ENCODE measurements at regions not wholly inside any gene's neighbourhood (a gene's known extent, or its start where the extent isn't known, plus 50 kb on each side); places are given as distances from the start of the nearest gene placed in this dataset.

- no peak for DNase-seq (ENCODE audit: insufficient read length, low spot score)
- no peak for FAIRE-seq
- TF ChIP-seq POLR2AphosphoS5 (IDR thresholded peaks at IDR 0.05; ENCODE audit: low read depth, low read length), result no peak
- TF ChIP-seq PAX5 (IDR thresholded peaks at IDR 0.05; ENCODE audit: insufficient read depth, low read length, severe bottlenecking), result no peak
- no peak for TF ChIP-seq TAF1 (IDR thresholded peaks at IDR 0.05; ENCODE audit: low read depth, low read length)
- TF ChIP-seq POU2F2 (IDR thresholded peaks at IDR 0.05; ENCODE audit: low read depth, low read length), result no peak
- no peak for TF ChIP-seq SPI1 (IDR thresholded peaks at IDR 0.05; ENCODE audit: low read depth, low read length)
- TF ChIP-seq POLR2A (IDR thresholded peaks at IDR 0.05; ENCODE audit: low read depth, low read length), result no peak
Measured at GRCh38 chr6:71481801-71482200, 193.2 kb downstream of the OGFRL1 start.

GRCh38 chr6:71482742-71483141 is 194.1 kb downstream of the OGFRL1 start:
- DNase-seq (ENCODE audit: insufficient read length, low spot score) (no peak), FAIRE-seq (no peak)
- TF ChIP-seq POLR2AphosphoS5 (IDR thresholded peaks at IDR 0.05; ENCODE audit: low read depth, low read length) (no peak), POLR2A (IDR thresholded peaks at IDR 0.05; ENCODE audit: low read depth, low read length) (no peak), SPI1 (IDR thresholded peaks at IDR 0.05; ENCODE audit: low read depth, low read length) (no peak), PAX5 (IDR thresholded peaks at IDR 0.05; ENCODE audit: insufficient read depth, low read length, severe bottlenecking) (no peak), TAF1 (IDR thresholded peaks at IDR 0.05; ENCODE audit: low read depth, low read length) (no peak), POU2F2 (IDR thresholded peaks at IDR 0.05; ENCODE audit: low read depth, low read length) (no peak)

- no peak for DNase-seq (ENCODE audit: insufficient read length, low spot score)
- no peak for TF ChIP-seq TAF1 (IDR thresholded peaks at IDR 0.05; ENCODE audit: low read depth, low read length)
- no peak for TF ChIP-seq PAX5 (IDR thresholded peaks at IDR 0.05; ENCODE audit: insufficient read depth, low read length, severe bottlenecking)
- TF ChIP-seq POLR2A (IDR thresholded peaks at IDR 0.05; ENCODE audit: low read depth, low read length), result no peak
- no peak for TF ChIP-seq SPI1 (IDR thresholded peaks at IDR 0.05; ENCODE audit: low read depth, low read length)
- FAIRE-seq, result no peak
Measured at GRCh38 chr6:71486461-71486860, 197.8 kb downstream of the OGFRL1 start.

- DNase-seq (ENCODE audit: insufficient read length, low spot score), result no peak
- TF ChIP-seq PAX5 (IDR thresholded peaks at IDR 0.05; ENCODE audit: insufficient read depth, low read length, severe bottlenecking), result no peak
- no peak for TF ChIP-seq POLR2A (IDR thresholded peaks at IDR 0.05; ENCODE audit: low read depth, low read length)
- TF ChIP-seq POLR2AphosphoS5 (IDR thresholded peaks at IDR 0.05; ENCODE audit: low read depth, low read length), result no peak
- TF ChIP-seq TAF1 (IDR thresholded peaks at IDR 0.05; ENCODE audit: low read depth, low read length), result no peak
- no peak for TF ChIP-seq SPI1 (IDR thresholded peaks at IDR 0.05; ENCODE audit: low read depth, low read length)
- no peak for TF ChIP-seq POU2F2 (IDR thresholded peaks at IDR 0.05; ENCODE audit: low read depth, low read length)
- FAIRE-seq, result no peak
Measured at GRCh38 chr6:71488186-71488585, 199.6 kb downstream of the OGFRL1 start.

- TF ChIP-seq SPI1 (IDR thresholded peaks at IDR 0.05; ENCODE audit: low read depth, low read length) (no peak), PAX5 (IDR thresholded peaks at IDR 0.05; ENCODE audit: insufficient read depth, low read length, severe bottlenecking) (no peak), POLR2AphosphoS5 (IDR thresholded peaks at IDR 0.05; ENCODE audit: low read depth, low read length) (no peak), POU2F2 (IDR thresholded peaks at IDR 0.05; ENCODE audit: low read depth, low read length) (no peak), TAF1 (IDR thresholded peaks at IDR 0.05; ENCODE audit: low read depth, low read length) (no peak), POLR2A (IDR thresholded peaks at IDR 0.05; ENCODE audit: low read depth, low read length) (no peak)
- no peak for FAIRE-seq
- DNase-seq (ENCODE audit: insufficient read length, low spot score), result no peak
Measured at GRCh38 chr6:71489736-71490135, 201.1 kb downstream of the OGFRL1 start.

- no peak for DNase-seq (ENCODE audit: insufficient read length, low spot score)
- no peak for FAIRE-seq
- TF ChIP-seq SPI1 (IDR thresholded peaks at IDR 0.05; ENCODE audit: low read depth, low read length) (no peak), POLR2AphosphoS5 (IDR thresholded peaks at IDR 0.05; ENCODE audit: low read depth, low read length) (no peak), POU2F2 (IDR thresholded peaks at IDR 0.05; ENCODE audit: low read depth, low read length) (no peak), PAX5 (IDR thresholded peaks at IDR 0.05; ENCODE audit: insufficient read depth, low read length, severe bottlenecking) (no peak), TAF1 (IDR thresholded peaks at IDR 0.05; ENCODE audit: low read depth, low read length) (no peak), POLR2A (IDR thresholded peaks at IDR 0.05; ENCODE audit: low read depth, low read length) (no peak)
Measured at GRCh38 chr6:71490876-71491275, 202.3 kb downstream of the OGFRL1 start.

- no peak for FAIRE-seq
- DNase-seq (ENCODE audit: insufficient read length, low spot score), result no peak
- no peak for TF ChIP-seq PAX5 (IDR thresholded peaks at IDR 0.05; ENCODE audit: insufficient read depth, low read length, severe bottlenecking)
Measured at GRCh38 chr6:71491844-71492243, 203.2 kb downstream of the OGFRL1 start.

GRCh38 chr6:71492668-71493067 is 204.1 kb downstream of the OGFRL1 start:
- TF ChIP-seq SPI1 (IDR thresholded peaks at IDR 0.05; ENCODE audit: low read depth, low read length), result no peak
- no peak for TF ChIP-seq POLR2A (IDR thresholded peaks at IDR 0.05; ENCODE audit: low read depth, low read length)
- TF ChIP-seq TAF1 (IDR thresholded peaks at IDR 0.05; ENCODE audit: low read depth, low read length), result no peak
- TF ChIP-seq POU2F2 (IDR thresholded peaks at IDR 0.05; ENCODE audit: low read depth, low read length), result no peak
- FAIRE-seq (no peak), DNase-seq (ENCODE audit: insufficient read length, low spot score) (no peak)

GRCh38 chr6:71496018-71496721 is 207.6 kb downstream of the OGFRL1 start:
- TF ChIP-seq PAX5 (IDR thresholded peaks at IDR 0.05; ENCODE audit: insufficient read depth, low read length, severe bottlenecking) (no peak), SPI1 (IDR thresholded peaks at IDR 0.05; ENCODE audit: low read depth, low read length) (no peak), POU2F2 (IDR thresholded peaks at IDR 0.05; ENCODE audit: low read depth, low read length) (no peak), TAF1 (IDR thresholded peaks at IDR 0.05; ENCODE audit: low read depth, low read length) (no peak), POLR2A (IDR thresholded peaks at IDR 0.05; ENCODE audit: low read depth, low read length) (no peak), POLR2AphosphoS5 (IDR thresholded peaks at IDR 0.05; ENCODE audit: low read depth, low read length) (no peak)
- no peak for FAIRE-seq
- DNase-seq (ENCODE audit: insufficient read length, low spot score), result peak; percentile 1

GRCh38 chr6:71496722-71497033 is 208.1 kb downstream of the OGFRL1 start:
- no peak for FAIRE-seq
- DNase-seq (ENCODE audit: insufficient read length, low spot score), result no peak
- TF ChIP-seq TAF1 (IDR thresholded peaks at IDR 0.05; ENCODE audit: low read depth, low read length) (no peak), POU2F2 (IDR thresholded peaks at IDR 0.05; ENCODE audit: low read depth, low read length) (no peak), POLR2AphosphoS5 (IDR thresholded peaks at IDR 0.05; ENCODE audit: low read depth, low read length) (no peak), PAX5 (IDR thresholded peaks at IDR 0.05; ENCODE audit: insufficient read depth, low read length, severe bottlenecking) (no peak), POLR2A (IDR thresholded peaks at IDR 0.05; ENCODE audit: low read depth, low read length) (no peak), SPI1 (IDR thresholded peaks at IDR 0.05; ENCODE audit: low read depth, low read length) (no peak)
